ENCODE measurements at regions not wholly inside any gene's neighbourhood (a gene's known extent, or its start where the extent isn't known, plus 50 kb on each side); places are given as distances from the start of the nearest gene placed in this dataset.

- TF ChIP-seq SMC3 (IDR thresholded peaks at IDR 0.05) (no peak), HDAC2 (IDR thresholded peaks at IDR 0.05) (no peak), TFCP2L1 (CRISPR knock-in tag; IDR thresholded peaks at IDR 0.05) (no peak), MYC (IDR thresholded peaks at IDR 0.05; ENCODE audit: borderline replicate concordance, low read length) (no peak), E2F6 (IDR thresholded peaks at IDR 0.05; ENCODE audit: borderline replicate concordance, low read depth) (no peak), ZC3H11A (IDR thresholded peaks at IDR 0.05) (no peak), ATOH8 (CRISPR knock-in tag; IDR thresholded peaks at IDR 0.05; ENCODE audit: low read depth) (no peak), NFE2L2 (conservative IDR thresholded peaks at IDR 0.05; ENCODE audit: low read length) (no peak), MAFK (IDR thresholded peaks at IDR 0.05; ENCODE audit: partially characterized antibody) (no peak), JUN (IDR thresholded peaks at IDR 0.05) (no peak), NR3C1 (IDR thresholded peaks at IDR 0.05) (no peak)
- CTCF ChIA-PET: no interaction called here
- Histone ChIP-seq H3K4me1 (no peaks in the 10 kb centered on the region), H3K27ac (no peak overlapping the region), H3K4me3 (no peak overlapping the region), H3K4me2 (no peak overlapping the region), H3K9me3 (no peaks in the 10 kb centered on the region)
- WGBS (ENCODE audit: missing lambda C conversion rate): 64% methylated on average over 3 of the region's 3 CpGs
- FAIRE-seq (no peak), DNase-seq (ENCODE audit: low read depth in 1 of 2, low spot score in 1 of 2) (no peak), ATAC-seq (no peak)
- POLR2A ChIA-PET: no interaction called here
Measured at GRCh38 chr4:12260453-12260852, 831.8 kb upstream of the HS3ST1 start.

GRCh38 chr4:12244973-12245372 lies 816.3 kb upstream of the HS3ST1 start:
- TF ChIP-seq E2F6 (IDR thresholded peaks at IDR 0.05; ENCODE audit: borderline replicate concordance, low read depth) (no peak), POLR2A (IDR thresholded peaks at IDR 0.05; ENCODE audit: low read length) (no peak), CEBPB (IDR thresholded peaks at IDR 0.05) (no peak), FOSL2 (IDR thresholded peaks at IDR 0.05) (no peak), FOSL2 (CRISPR knock-in tag; IDR thresholded peaks at IDR 0.05) (no peak)
- DNase-seq (ENCODE audit: low read depth in 1 of 2, low spot score in 1 of 2): no peak
- H3K9me3 ChIP-seq: no peaks in the 10 kb centered on the region
- no peaks in the 10 kb centered on the region for H3K4me1 ChIP-seq
- no peak overlapping the region for H3K4me2 ChIP-seq
- ChIA-PET POLR2A (no interaction called here), CTCF (no interaction called here)
- FAIRE-seq: no peak
- no peak overlapping the region for H3K27ac ChIP-seq
- no peak overlapping the region for H3K4me3 ChIP-seq
- no peak for ATAC-seq
- WGBS (ENCODE audit: missing lambda C conversion rate): 3% methylated on average over 3 of the region's 3 CpGs

GRCh38 chr4:12242354-12242753 lies 813.7 kb upstream of the HS3ST1 start:
- POLR2A ChIA-PET: no interaction called here

GRCh38 chr4:12239897-12240636 lies 811.4 kb upstream of the HS3ST1 start:
- no peaks in the 10 kb centered on the region for H3K4me1 ChIP-seq
- no peaks in the 10 kb centered on the region for H3K9me3 ChIP-seq
- ChIA-PET CTCF (no interaction called here), POLR2A (no interaction called here)
- H3K4me2 ChIP-seq: no peak overlapping the region
- no peak for ATAC-seq
- WGBS (ENCODE audit: missing lambda C conversion rate): 5% methylated on average over 3 of the region's 3 CpGs
- FAIRE-seq: no peak
- H3K4me3 ChIP-seq: no peak overlapping the region
- TF ChIP-seq HOXB13 (CRISPR knock-in tag; IDR thresholded peaks at IDR 0.05; ENCODE audit: low read depth): no peak
- no peak for TF ChIP-seq MYC (IDR thresholded peaks at IDR 0.05; ENCODE audit: borderline replicate concordance, low read length)
- TF ChIP-seq BHLHE40 (IDR thresholded peaks at IDR 0.05; ENCODE audit: low read depth, low read length): no peak
- no peak for TF ChIP-seq NR3C1 (IDR thresholded peaks at IDR 0.05)
- TF ChIP-seq POLR2AphosphoS2 (conservative IDR thresholded peaks at IDR 0.05; ENCODE audit: low read length): no peak
- TF ChIP-seq EHF (CRISPR knock-in tag; IDR thresholded peaks at IDR 0.05): no peak
- TF ChIP-seq TFCP2L1 (CRISPR knock-in tag; IDR thresholded peaks at IDR 0.05): no peak
- no peak for DNase-seq (ENCODE audit: low read depth in 1 of 2, low spot score in 1 of 2)
- no peak overlapping the region for H3K27ac ChIP-seq

More at GRCh38 chr4:12242354-12242753, 813.7 kb upstream of the HS3ST1 start:
- Histone ChIP-seq H3K4me2 (no peak overlapping the region), H3K27ac (no peak overlapping the region), H3K4me3 (no peak overlapping the region), H3K9me3 (no peaks in the 10 kb centered on the region), H3K4me1 (no peaks in the 10 kb centered on the region)
- TF ChIP-seq ZFP36 (IDR thresholded peaks at IDR 0.05; ENCODE audit: borderline replicate concordance, partially characterized antibody): no peak
- no peak for DNase-seq (ENCODE audit: low read depth in 1 of 2, low spot score in 1 of 2)
- WGBS (ENCODE audit: missing lambda C conversion rate): 2% methylated on average over 2 of the region's 2 CpGs
- ATAC-seq: no peak
- no peak for FAIRE-seq
- CTCF ChIA-PET: interaction anchor here (0.7 kb wide), 1 partner anchor 620 kb away, joined by 3 read pairs; no protein-coding TSS in a partner anchor
